Islet precursor cell (in vitro differentiated cells): ENCODE measurements at regions not wholly inside any gene's neighbourhood (a gene's known extent, or its start where the extent isn't known, plus 50 kb on each side); places are given as distances from the start of the nearest gene placed in this dataset.
A peak's percentile ranks its signal among the peaks of the same experiment; 100 is the strongest.
"Not testable (repeated sequence)": the region's sequence is repeated elsewhere in the genome, so short reads cannot be mapped to it uniquely, and the experiment has no call there.

ENCODE experiments used
- DNase-seq: peaks from one replicate; pipeline ENCODE4 v3.0.0-alpha.2; 2018

DNA sequence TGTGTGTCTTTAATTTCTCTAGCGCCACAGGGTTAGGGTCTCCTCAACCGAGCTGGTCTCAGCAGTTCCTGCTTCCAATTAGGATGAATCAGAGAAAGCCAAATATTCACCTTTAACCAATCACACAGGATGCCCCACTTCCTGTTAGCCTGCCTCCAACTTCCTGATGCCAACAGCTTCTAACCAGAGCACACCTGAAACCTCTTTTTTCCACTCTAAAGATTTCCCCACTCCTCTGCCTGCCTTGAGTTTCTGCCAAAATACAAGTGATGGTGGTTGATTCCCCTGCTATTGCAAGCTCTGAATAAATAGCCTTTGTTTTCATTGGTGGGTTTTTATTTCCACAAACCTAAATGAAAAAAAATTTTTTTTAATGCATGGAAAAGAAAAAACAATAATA, 144.7 kb upstream of the UST start:
- DNase-seq: no peak

DNA sequence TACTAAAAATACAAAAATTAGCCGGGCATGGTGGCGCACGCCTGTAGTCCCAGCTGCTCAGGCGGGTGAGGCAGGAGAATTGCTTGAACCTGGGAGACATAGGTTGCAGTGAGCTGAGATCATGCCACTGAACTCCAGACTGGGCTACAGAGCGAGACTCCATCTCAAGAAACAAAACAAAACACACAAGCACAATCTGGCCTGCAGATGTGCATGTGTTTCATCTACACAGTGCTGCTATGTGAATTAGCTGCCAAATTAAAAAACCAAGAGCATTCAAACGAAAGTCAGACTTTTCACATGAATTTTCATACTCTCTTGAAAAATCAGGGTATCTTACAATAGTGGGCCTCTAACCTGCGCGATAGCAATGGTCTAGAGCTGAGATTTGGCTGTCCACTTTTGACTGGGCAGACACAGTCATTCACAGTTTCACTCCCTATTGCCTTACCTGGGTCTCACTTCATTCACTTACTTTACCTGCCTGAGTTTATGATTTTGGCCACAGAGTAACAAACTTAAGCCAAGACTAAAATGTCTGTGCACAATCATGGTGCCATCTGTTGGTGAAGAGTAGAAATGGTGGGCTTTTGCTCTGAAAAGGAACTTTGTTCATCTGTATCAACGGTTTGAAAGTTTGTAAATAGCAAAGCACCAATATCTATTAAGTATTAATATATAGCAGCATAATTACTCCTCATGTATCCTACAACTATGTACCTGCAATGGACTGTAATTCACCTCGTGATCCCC, 138.5 kb upstream of the UST start:
- no peak for DNase-seq

DNA sequence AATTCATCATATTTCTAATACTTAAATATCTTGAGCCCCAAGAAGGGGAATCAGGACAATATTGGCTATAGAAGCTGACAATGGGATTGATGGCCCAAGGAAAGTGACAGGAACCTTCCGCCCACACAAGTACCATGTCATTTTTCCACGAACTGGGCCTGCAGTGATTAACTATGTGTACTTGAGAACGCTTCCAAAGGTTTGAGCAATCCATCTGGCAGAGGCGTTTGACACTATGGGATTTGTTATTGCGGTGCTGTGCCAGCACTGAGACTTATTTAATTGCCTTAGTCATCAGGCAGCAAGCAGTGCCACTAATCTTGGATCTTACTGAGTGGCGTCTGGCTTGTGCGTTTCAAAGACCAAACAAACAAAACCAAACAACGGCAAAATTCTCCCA, 135.6 kb upstream of the UST start:
- DNase-seq: peak; percentile 63

DNA sequence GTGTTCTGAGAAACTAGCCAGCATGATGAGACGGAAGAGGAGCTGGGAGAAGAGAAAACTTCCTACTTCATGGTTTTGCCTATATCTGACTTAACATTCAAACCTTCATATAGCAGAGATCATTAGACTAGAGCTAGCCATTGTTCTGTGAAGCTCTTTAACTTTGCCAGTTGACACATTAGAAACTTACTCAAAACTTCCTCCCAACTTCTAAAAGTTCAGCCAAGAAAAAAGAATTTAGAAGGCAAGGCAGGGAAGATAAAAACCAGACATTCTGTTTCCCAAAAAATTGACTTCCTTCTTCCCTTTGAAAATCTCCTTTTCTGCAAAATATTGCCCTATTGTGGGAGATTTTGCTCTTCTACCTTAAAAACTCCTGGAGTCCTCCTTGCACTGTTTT, 134.8 kb upstream of the UST start:
- DNase-seq: no peak

DNA sequence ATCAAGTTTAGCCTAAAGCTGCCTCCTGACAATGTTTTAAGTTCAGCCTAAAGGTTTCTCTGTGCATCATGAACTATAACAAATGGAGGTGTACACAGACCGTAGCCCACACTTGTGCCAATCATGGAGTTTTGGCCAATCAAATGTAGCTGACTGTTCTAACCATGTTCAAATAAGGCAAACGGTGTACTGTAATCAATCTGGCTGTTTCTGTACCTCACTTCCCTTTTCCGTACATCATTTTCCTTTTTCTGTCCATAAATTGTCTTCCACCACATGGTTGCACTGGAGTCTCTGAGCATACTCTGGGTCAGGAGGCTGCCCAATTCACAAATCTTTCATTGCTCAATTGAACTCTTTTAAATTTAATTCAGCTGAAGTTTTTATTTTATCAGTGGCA, 132.2 kb upstream of the UST start:
- DNase-seq: no peak

GRCh38 chr6:148616841-148617240, 130.0 kb upstream of the UST start:
- no peak for DNase-seq

GRCh38 chr6:148617530-148617929, 129.3 kb upstream of the UST start:
- no peak for DNase-seq

- DNase-seq: no peak
These were observed 126.9 kb upstream of the UST start for GRCh38 chr6:148619891-148620290.

DNA sequence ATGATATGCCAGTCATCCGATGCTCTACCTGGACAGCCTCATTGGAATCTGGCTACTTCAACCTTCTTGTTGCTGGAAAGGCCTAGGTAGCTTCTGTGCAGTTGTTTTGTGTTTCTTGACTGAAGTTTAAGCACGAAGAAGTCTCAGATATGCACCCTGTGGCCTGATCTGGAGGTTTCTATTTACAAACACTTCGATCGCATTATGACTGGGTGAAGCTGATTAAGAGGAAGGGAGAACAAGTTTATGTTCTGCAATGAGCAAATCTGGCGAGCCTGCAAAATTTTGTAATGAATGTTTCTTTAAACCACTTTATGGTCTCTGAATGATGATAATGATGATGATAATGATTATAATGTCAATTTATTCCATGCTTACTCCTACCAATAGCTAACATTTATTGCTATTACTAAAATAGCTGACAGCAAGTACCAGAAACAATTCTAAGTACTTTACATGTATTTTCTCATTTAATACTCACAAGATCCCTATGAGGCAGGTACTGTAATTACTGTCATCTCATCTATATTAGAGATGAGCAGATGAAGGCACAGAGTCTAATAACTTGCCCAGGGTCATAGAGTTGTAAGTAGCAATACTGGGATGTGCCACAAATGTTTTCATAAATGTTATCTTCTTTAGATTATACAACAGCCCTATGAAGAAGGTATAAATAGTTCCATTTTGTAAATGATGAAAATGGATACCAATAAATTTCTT, 126.1 kb upstream of the UST start:
- DNase-seq: no peak

DNA sequence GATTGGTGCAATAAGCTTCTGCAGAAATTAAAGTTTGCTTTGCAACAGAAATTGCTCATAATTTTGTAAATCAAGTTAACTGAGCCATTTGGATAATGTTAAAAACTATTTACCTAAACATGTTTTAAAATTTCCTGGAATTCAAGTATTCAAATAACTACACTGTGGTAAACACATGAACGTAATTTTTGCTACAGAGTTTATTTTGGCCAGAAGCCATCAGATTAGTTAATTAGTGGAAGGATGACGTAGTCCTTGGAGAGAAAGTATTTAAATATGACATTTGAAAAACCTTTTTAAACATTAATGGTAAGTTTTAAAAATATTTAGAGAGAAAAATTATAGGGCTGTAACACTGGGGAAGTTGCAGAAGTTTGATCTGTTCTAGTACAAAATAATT, 121.2 kb upstream of the UST start:
- DNase-seq: no peak

- DNase-seq: no peak
These were observed 118.6 kb upstream of the UST start for GRCh38 chr6:148628251-148628650.

GRCh38 chr6:148629181-148629580, 117.6 kb upstream of the UST start:
- DNase-seq: no peak

DNA sequence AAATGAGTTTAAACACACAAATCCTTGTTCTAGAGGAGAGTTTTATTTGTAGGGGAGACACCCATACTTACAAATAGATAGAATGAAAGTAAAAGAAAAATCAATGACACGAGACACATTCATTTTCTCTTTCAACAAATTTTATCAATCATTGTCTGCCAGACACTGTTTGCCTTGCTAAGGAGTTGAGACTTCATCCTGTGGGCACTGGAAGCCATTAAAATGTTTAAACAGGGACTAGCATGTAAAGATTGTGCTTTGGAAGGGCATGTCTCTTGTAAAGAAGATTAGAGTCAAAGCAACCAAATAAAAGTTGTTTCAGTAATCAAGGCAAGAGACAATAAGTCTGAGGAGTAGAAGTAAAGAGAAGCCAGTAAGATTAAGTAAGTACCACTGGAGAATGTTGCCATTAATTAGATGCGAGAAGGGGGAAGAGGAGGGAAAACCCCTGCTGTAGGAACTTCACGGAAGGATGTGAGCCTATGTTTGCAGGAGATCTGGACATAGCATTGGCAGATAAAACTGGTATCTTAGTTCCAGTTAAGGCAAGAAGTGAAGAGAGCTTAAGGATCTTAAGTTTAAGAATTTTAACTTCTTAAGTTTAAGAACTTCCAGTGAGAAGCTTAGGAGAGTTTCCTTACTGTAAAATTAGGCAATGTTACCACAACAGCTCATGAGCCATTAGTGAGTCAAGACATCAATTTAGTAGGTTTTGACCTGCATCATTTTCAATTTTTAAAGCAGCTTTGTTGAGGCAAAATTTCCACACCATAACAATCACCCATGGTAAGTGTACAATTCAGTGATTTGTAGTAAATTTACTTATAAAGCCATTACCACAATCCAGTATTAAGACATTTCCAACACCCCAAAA, 117.0 kb upstream of the UST start:
- no peak for DNase-seq

GRCh38 chr6:148635070-148635743, 111.6 kb upstream of the UST start:
- no peak for DNase-seq

DNA sequence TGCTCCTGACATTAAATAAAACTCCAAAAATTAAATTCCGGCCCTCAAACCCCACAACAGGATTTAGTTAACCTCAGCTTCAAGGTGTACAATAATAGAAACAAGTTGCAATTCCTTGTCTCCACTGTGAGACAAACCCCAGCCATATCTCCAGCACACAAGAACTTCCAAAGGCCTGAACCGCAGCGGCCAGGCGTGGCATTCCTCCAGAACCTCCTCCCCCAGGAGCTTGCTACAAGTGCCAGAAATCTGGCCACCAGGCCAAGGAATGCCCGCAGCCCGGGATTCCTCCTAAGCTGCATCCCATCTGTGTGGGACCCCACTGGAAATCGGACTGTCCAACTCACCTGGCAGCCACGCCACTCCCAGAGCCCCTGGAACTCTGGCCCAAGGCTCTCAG, 105.0 kb upstream of the UST start:
- not testable (repeated sequence) for DNase-seq

DNA sequence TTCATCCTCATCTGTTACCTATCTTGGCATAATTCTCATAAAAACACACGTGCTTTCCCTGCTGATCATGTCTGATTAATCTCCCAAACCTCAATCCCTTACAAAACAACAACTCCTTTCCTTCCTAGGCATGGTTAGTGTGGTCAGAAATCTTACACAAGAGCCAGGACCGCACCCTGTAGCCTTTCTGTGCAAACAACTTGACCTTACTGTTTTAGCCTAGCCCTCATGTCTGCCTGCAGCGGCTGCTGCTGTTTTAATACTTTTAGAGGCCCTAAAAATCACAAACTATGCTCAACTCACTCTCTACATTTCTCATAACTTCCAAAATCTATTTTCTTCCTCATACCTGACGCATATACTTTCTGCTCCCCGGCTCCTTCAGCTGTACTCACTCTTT, 103.6 kb upstream of the UST start:
- not testable (repeated sequence) for DNase-seq

DNA sequence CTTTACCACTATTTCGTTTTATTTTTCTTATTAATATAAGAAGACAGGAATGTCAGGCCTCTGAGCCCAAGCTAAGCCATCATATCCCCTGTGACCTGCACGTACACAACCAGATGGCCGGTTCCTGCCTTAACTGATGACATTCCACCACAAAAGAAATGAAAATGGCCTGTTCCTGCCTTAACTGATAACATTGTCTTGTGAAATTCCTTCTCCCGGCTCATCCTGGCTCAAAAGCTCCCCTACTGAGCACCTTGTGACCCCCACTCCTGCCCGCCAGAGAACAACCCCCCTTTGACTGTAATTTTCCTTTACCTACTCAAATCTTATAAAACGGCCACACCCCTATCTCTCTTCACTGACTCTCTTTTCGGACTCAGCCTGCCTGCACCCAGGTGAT, 101.8 kb upstream of the UST start:
- not testable (repeated sequence) for DNase-seq

DNA sequence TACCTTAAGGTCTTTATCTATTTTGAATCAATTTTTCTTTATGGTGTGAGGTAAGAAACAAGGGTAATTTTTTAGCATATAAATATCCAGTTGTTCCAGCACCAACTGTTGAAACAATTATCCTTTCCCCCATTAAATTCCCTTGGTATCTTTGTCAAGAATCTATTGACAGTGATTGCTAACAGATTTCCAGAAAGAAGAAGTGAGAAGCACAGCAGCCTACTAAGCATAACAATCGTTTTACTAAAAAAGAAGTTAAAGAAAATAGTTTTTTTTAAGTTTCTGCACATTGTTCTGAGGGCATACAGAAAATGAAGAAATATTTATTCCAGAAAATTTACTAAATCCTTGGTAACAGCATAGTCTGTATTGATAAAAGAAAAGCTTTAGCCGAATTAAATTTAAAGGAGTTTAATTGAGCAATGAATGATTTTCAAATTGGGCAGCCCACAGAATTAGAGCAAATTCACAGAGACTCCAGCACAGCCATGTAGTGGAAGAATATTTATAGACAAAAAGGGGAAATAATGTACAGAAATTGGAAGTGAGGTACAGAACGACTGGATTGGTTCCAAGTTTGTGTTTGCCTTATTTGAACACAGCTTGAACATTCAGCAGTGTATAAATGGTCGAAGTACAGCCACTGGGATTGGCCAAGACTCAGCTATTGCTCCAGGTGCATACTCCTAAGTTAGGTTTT, 97.9 kb upstream of the UST start:
- DNase-seq: no peak

- DNase-seq: no peak
These were observed 97.3 kb upstream of the UST start for GRCh38 chr6:148649454-148649963.

GRCh38 chr6:148650941-148651505, 95.8 kb upstream of the UST start:
- DNase-seq: no peak

GRCh38 chr6:148652205-148652604, 94.6 kb upstream of the UST start:
- DNase-seq: no peak
